ENCODE measurements at regions not wholly inside any gene's neighbourhood (a gene's known extent, or its start where the extent isn't known, plus 50 kb on each side); places are given as distances from the start of the nearest gene placed in this dataset.
"Not testable (repeated sequence)": the region's sequence is repeated elsewhere in the genome, so short reads cannot be mapped to it uniquely, and the experiment has no call there.

DNA sequence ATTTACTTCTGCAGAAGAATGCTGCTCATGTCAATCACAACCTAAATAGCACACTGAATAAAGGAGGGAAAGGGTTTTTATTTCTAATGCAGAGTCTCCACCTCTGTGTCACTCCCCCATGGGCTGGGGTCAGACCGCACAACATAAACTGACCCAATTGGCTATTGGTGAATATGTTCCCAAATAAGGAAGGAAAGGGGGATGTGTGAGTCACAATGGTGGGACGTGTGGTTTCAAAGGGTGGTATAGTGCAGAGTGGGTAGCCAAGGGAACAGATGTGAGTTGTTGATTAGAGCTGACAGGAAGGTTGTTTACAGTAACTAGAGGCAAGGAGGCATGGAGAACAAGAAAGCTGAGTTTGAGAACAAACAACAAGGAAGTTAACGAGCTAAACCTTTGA is 491.8 kb downstream of the ZPLD1 start:
- DNase-seq: no peak

DNA sequence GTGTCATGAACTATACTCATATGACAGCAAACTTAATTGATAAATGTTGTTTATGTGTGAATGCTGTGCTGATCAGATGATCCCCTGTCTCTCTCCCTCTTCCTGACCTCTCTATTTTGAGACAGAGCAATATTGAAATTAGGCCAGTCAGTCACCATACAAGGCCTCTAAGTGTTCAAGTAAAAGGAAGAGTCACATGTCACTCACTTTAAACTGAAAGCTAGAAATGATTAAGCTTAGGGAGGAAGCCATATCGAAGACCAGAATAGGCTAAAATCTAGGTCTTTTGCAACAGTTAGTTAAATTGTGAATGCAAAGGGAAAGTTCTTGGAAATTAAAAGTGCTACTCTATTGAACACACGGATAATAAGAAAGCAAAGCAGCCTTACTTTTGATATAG is 498.6 kb downstream of the ZPLD1 start:
- no peak for DNase-seq

DNA sequence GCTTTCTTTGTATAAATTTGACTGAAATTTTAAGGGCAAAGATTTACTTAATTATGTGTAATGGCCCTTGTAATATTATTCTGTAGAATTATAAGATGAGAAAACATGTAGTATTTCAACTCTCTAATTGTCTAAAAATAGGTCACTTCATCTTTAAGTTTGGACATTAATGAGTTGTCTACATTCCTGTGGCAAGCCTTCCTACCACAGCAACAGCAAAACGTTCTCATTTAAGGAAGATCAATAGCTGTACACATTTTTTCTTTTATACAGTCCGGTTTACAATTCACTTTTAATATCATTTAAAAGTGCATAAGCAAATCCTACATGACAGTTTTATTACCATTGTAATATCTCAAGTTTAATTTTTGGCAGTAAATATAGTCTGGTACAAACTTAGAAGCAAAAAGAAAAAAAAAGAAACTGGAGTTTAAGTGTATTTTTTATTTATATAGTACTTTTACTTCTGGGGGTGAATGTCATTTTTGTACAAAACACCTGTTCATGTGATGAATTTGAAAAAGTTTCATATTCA is 501.8 kb downstream of the ZPLD1 start:
- peak; percentile 38 for DNase-seq

DNA sequence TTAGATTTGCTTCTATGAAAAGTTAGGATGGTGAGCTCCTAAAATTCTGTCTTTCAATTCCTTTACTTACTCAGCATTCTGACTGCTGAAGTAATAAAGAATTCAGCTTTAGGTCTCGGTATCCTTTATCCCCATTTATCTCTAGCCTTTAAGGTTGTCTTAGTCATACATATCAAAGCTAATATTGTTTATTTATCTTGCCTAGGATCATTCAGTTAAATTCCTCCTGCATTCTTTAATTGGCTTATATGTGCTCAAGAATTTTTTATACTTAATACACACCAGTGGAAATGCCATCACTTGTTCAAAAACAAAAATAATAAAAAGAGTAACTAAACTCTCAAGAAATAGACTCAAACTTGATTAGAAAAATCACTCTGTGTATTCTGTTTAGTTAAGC is 507.0 kb downstream of the ZPLD1 start:
- no peak for DNase-seq

DNA sequence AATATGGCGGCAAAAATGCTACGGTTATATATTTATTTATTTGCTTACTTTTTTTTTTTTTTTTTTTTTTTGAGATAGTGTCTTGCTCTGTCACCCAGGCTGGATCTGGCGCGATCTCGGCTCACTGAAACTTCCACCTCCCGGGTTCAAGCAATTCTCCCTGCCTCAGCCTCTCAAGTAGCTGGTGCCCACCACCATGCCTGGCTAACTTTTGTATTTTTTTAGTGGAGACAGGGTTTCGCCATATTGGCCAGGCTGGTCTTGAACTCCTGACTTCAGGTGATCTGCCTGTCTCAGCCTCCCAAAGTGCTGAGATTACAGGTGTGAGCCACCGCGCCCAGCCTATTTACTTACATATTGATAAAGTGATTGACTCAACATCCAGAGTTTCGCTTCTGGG is 511.6 kb downstream of the ZPLD1 start:
- DNase-seq: not testable (repeated sequence)

DNA sequence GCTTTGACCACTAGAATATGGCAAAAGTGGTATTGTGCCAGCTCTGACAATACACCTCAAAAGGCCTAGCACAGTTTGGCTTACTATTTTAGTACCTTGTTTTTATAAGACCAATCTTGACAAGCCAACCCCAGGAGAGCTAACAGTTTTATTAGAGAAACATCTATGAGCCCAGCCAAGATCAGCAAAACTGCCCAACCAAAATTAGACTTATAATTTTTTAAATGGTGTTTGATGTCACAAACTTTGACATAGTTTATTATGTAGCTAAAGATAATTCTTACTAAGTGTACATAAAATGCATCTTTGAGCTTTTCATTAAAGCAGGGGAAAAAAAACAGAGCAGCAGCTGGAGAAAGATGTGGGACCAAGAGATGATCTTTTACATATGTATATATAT is 537.5 kb downstream of the ZPLD1 start:
- no peak for DNase-seq

DNA sequence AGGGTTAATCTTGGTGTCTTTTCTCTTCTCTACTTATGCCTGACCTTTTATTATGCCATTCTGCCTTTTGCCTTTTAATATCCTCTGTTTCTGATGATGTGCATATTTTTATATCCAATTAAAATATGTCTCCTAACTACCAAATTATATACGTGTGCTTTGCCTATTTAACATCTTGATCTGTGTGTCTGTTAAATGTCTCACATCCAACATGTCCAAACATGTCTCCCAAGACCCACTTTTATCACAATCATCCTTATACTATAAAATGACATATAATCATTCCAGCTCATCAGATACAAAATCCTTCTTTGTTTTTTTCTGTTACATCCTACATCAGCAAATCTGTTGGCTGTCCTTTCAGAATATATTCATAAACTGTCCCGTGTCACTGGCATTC is 539.5 kb downstream of the ZPLD1 start:
- no peak for DNase-seq

DNA sequence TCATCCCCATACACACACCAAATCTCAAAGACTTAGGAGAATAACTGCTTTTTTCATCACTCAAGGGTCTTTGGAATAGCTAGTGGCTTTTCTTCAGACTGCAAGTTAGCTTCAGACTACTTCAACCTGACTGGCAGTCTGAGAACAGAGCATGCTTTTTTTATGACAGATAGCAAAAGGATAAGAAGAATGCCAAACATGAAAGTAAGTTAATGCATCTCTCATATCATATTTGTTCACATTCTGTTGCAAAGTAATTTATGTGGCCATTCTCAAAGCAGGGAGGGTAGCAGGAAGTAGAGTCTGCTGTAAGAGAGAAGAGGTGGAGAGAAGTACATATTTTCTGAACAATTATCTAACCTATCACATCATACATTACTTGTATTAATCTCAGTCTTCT is 544.4 kb downstream of the ZPLD1 start:
- DNase-seq: peak; percentile 47

DNA sequence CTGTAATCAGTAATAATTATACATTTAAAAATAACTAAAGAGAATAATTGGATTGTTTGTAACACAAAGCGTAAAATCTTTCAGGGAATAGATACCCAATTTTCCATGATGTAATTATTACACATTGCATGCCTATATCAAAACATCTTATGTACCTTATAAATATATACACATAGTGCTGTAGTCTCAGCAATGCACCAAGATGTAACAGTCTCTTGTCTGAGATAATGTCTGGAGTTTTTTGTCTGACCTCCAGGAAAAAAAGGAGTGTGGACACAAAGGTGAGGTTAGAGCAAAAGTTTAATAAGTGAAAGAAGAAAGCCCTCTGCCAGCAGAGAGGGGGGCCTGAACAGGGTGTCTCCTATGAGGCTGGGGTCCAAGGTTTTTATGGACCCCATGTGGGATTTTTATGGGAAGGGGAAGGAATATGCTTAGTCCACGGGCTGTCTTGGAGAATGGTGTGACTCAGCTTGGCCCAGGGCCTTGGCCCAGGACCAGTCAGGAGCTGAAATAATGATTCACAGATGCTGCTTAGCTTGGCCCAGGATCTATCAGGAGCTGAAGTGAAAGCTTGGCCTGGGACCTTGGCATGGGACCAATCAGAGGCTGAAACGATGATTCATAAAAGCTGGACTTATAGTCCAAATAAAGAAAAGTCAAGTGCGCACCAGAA is 545.0 kb downstream of the ZPLD1 start:
- peak; percentile 93 for DNase-seq

DNA sequence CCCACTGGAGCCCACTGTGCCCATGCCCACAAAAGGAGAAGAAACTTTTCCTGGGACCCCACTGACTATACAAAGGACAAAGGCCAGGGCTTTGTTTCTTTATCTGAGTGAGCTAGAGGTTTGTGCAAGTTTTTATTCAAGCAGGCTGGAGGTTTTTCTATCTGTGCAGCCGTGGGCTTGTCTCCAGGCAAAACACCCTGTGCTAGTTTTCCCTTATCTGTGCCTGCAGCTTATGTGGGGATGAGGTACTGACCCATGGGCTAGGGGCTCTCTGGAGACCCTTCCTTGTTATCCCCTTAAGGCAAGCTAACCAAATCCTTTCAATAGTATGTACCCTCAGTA is 545.5 kb downstream of the ZPLD1 start:
- DNase-seq: no peak

DNA sequence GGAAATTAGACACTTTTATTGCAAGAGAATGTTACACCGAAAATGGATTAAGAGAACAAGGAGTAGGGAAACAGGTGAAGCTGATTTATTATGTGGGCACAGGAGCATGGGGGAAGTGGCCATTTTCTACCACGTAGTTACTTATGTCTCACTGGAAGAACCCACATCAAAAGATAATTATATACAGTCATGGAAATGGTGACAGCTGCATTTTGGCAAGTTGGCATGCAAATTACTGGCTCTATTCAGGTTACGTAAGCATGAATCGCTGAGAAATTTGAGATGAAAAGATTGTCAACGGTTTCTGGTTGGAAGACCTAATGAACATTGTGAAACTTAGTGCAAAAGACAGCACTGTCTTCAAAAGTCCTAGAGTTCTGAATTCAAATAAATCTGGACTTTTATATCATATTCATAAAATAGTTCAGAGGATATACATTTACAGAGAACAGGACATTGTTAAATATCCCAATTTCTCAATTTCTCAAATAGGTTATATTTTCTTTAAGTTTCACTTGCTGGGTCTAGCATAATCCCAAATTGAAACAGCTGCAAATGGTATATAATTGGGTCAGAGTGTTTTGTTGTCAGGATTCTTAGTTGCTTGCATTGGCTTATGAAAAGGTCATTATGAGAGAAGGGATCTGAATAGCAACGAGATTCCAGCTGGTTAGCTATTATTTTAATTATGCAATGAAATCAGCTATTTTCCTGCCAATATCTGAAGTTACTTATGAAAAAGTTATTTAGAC is 567.8 kb downstream of the ZPLD1 start:
- DNase-seq: peak; percentile 17

DNA sequence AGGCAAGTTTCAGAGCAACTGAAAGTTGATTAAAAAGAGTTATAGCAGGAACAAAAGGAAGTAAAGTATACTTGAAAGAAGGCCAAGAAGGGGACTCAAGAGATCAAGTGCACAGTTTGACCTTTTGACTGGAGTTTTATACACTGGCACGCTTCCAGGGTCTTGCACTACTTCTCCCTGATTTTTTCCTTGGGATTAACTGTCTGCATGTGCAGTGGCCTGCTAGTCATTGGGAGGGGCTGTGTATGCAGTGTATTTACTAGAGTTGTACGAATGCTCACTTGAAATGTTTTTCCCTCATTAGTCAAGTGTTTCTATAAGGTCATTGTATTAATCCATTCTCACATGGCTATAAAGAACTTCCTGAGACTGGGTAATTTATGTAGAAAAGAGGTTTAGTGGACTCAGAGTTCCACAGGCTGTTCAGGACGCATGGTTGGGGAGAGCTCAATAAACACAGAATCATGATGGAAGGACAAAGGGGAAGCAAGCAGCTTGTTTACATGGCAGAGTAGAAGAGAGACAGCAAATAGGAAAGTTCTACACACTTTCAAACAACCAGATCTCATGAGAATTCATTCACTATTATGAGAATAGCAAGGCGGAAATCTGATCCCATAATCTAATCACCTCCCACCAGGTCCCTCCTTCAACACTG is 571.8 kb downstream of the ZPLD1 start:
- no peak for DNase-seq

DNA sequence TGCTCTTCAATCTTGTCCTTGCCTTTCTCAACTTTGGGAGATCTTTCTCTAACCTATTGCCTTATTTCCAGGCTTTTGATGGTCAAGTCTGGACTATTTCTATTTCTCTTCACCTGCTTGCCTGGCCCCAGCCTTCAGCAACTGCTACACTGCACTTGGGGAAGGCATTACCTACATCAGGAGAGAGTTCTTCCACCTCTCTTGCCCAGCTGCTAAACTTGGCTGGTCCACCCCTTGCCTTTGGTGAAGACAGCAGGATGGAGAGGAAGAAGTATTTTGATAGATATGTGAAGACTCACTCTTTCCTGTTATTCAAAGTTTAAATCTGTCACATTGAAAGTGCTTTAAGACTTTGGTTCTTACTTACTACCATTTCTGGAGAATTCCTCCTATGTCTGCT is 574.8 kb downstream of the ZPLD1 start:
- no peak for DNase-seq

DNA sequence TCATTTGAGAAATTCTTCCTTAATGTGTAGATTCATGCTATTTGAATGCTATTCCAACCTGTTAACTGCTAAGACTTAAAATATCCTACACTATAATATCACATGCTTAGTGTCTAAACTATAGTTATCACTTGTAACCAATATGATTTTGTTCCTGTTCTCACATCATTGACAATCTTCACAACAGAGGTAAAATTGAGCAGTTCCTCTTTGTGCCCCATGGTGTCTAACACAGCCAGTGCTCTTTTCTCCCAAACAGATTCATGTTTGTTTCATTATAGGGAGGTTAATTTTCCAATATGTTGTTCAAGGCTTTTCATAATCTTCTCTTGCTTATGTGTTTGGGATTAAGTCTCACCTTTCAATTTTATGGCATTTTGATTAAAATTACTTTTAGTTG is 591.1 kb downstream of the ZPLD1 start:
- DNase-seq: no peak

DNA sequence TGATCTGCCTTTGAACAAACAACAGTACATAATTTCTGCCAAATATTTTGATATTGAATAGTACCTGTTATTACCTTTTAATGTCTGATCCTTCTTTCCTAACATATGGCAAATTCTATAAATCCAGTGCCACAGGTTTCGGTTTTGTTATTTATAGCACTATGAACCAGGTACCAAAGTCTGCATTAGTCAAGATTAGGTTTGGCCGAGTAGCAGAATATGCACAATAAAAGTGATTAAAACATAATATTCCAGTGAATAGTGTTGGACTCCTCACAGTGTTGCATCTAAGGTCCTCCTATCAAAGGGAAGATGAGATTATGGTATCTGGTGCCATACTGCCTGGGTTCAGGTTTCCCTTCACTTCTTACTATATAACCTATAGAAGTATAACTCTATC is 599.0 kb downstream of the ZPLD1 start:
- DNase-seq: no peak

DNA sequence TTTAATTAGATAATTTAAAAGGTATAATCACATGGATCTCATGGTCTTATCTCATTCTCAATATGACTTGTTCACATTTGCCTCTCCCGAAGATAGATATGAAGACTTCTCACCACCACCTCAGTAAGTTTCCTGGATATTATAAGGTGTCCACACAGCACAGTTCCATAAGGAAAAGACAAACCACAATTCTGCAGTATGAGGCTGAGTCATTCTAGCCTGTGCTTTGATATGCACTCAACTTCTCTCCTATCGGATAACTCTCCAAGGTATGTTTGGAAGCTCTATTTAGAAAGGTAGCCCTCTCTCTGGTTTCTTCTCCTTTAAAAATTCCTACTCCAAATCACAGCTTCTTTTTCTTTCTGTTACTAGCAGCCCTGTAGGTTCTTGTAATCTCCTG is 612.8 kb downstream of the ZPLD1 start:
- peak; percentile 21 for DNase-seq

DNA sequence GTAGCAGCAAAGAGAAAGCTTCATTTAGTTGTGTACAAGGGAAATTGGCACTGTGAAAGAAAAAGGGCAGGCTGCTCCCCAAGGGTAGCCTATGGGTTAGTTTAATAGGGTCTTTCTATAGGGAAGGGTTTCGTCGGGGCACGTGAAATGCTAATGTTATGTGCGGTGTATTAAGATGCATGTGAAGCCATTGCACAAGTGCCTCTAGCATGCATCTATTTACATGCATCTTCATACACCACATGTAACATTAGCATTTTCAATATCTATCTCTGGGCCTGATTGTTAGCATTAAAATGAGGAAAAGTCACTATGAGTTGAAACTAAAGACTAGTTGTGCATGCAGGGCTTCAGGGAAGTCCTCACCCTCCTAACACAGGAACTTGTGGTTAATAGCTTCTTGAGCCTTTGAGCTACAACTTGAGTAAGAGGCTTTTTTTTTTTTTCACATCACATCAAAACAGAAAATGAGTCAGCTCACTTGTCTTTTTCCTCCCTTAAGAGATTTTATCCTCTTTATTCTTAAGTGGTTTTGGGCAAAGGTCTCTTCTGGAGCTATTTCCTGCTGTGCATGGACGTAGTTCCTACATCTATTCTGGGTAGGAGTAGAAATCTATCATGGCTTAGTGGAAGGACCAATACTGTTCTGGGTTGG is 613.4 kb downstream of the ZPLD1 start:
- DNase-seq: peak; percentile 56

DNA sequence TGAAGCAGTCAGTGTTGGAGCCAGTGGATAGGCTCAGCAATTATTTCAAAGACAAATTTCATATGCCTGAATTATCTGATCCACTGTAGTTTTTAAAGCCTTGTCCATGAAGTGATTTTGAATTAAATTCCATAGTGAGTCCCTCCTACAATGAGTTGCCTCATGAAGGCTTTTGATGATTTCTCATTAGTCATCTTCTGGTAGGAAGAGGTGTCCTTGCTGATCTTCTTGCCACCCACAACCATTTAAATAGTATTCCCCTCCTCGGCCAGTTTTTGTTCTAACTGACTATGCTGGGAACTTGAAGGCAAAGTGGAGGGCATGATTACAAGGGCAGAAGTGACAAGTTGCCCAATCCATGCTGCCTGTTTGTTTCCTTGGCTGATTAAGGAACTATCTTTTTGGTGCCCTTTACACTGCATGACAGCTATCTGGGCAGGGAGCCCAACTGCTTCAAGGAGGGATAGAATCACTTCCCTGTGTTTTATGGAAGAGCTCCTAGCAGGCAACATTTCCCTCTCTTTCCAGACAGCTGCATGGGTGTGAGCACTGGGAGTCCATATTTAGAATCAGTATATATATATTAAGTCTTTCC is 617.5 kb downstream of the ZPLD1 start:
- peak; percentile 44 for DNase-seq

DNA sequence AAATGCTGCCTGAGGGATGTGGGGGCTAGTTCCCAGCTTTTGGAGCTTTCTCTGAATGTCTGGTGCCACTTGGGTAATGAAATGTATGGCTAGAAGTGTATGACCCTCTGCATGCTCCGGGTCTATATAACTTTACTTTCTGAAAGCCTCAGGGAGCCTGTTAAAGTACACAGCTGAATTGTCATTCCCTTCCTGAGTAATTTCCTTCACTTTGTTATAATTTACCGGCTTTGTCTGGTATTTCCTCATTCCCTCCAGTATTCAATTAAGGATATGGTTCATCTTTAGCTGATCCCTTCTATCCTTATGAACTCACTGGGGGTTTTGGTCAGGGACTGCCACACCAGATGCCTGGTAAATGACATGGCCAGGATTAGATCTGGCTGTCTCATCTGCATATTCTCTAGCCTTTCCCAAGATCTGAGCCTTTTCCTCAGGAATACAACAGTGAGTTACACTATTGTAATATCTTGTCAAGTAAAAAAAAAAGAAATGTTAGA is 620.3 kb downstream of the ZPLD1 start:
- peak; percentile 24 for DNase-seq

DNA sequence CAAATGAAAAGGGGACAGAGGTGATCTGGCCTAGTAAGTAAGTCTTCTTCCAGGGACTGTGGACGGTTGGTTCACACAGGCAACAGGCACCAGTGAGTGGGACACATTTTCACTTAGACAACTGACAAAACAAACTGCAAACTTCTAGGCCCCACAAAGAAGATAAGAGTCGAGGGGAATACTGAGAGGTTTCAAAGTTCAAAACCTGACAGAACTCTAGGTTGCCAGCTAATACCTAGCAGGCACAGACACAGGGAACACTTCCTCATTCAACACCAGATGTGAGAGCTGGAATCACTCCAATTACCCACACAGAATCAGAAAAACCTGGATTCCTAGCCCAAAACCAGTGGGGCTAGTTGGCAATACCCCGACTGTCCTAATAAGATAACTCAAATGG is 621.7 kb downstream of the ZPLD1 start:
- DNase-seq: peak; percentile 4

DNA sequence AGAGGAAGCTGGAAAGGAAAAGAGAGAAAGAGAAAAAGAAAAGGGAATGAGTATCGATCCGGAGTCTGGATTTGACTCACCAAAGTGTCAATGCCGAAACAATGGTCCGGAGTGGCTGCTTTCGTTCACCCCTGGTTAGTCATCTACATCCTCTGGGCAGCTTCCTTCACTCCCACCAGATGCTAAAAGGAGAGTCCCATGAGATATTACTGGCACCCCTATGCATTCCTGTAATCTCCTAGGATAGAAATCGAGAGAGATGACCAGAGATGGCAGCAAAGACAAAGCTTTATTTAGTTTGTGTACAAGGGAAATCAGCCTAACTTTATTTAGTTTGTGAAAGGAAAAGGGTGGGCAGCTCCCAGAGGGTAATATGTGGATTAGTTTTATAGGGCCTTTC is 622.2 kb downstream of the ZPLD1 start:
- DNase-seq: peak; percentile 35

DNA sequence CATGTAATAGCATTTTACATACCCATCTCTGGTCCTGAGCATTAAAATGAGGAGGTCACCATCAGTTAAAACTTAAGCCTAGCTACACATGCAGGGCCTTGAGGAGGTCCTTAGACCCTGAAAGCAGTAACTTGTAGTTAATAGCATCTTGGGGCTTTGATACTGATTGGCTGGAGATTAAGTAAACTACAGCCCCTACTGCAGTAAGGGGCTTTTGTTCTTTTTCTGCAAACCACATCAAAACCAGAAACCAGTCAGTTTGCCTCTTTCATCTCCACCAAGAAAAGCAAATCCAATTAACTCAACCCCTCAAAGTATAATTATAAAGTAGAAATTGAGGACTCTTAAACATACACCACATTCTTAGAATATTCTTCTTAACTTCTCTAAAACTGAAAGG is 622.7 kb downstream of the ZPLD1 start:
- no peak for DNase-seq

DNA sequence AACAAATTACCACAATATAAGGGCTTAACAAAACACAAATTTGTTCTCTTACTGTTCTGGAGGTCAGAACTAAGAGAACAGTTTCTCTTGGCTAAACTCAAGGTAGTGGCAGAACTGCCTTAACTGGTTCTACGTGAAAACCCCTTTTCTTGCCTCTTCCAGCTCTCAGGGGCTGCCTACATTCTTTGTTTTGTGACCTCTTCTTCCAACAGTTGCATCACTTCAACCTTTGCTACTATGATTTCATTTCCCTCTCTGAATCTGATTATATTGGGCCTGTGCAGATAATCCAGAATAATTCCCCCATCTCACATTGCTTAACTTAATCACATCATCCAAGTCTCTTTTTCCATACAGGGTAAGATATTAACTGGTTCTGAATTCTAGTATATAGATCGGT is 624.6 kb downstream of the ZPLD1 start:
- no peak for DNase-seq
